ENCODE measurements at regions not wholly inside any gene's neighbourhood (a gene's known extent, or its start where the extent isn't known, plus 50 kb on each side); places are given as distances from the start of the nearest gene placed in this dataset.

DNA sequence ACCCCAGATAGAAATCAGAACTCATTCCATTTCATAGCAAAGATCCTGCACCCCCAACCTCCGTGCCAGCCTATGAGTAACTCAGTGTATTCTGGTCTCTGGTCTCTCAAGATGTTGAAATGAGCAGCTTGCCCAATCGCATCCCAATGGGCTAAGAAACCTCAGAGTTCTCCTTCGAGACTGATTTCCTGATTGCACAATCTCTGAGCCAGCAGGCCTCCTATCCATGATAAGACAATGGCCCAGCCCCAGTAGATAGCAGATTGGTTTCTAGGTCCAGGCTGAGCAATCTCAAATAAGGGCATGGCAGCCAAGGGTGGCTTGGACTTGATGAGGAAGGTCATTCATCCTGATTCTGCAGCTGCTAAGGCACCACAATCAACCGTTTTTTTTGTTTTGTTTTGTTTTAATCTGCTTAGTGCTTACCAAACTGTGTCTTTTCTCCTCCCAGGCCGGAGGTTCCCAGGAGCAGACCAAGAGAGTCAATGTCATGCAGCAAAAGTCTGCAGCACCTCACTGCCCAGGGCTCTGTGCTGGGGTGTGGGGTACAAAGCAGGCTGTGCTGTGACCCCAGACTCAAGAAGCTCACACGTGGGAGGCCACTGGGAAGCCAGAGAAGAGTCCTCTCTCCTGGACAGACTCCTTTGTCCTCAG, 125.1 kb upstream of the NXT1 start:
- no peaks in the 10 kb centered on the region for H4K20me1 ChIP-seq (replicated peaks; ENCODE audit: control insufficient read depth, insufficient read depth, low read length)
- H3K36me3 ChIP-seq (ENCODE audit: control insufficient read depth, insufficient read depth, low read length), result no peaks in the 10 kb centered on the region
- H3K4me2 ChIP-seq (ENCODE audit: insufficient read depth, low read length), result no peak overlapping the region
- CTCF ChIA-PET (ENCODE audit: low intra/inter-chr PET ratio), result no interaction called here
- peaks cover 2% of the 10 kb centered on the region; the same call in 1 of the 2 replicates for H3K9me3 ChIP-seq (replicated peaks; ENCODE audit: control insufficient read depth, insufficient read depth, low read depth, low read length)
- POLR2A ChIA-PET, result no interaction called here
- no peak overlapping the region for H3K27ac ChIP-seq (ENCODE audit: extremely low read depth, low read depth, low read length)
- H2AFZ ChIP-seq (ENCODE audit: low read depth, low read length), result no peak overlapping the region
- H3K9me1 ChIP-seq (ENCODE audit: control insufficient read depth, insufficient read depth, low read length), result no peaks in the 10 kb centered on the region
- no peak overlapping the region for H3K4me3 ChIP-seq
- DNase-seq (ENCODE audit: extremely low read depth in 1 of 4, low spot score in 3 of 4) (peak in 2 of 4 experiments; percentile 16 to 37), ATAC-seq (no peak), FAIRE-seq (peak; percentile 51)
- H3K4me1 ChIP-seq (replicated peaks in 1 of 2; ENCODE audit: control insufficient read depth in 2 of 2, insufficient read depth in 2 of 2, low read length in 2 of 2), result no peaks in the 10 kb centered on the region; a peak in 3 of 5 replicates
- no TSS peak for BruUV-seq (replicated peaks)
- in situ Hi-C loops (cut with MboI), result no loop called here
- no peak overlapping the region for H3K9ac ChIP-seq (ENCODE audit: insufficient read depth in 1 of 2, low read depth in 2 of 2, low read length in 2 of 2)
- no peaks in the 10 kb centered on the region for H3K79me2 ChIP-seq (ENCODE audit: control insufficient read depth, insufficient read depth, low read length)
- WGBS (ENCODE audit: insufficient coverage, low coverage, missing lambda C conversion rate), result 4% methylated on average over 6 of the region's 6 CpGs
- no peaks in the 10 kb centered on the region; a peak in 1 of 5 replicates for H3K27me3 ChIP-seq (ENCODE audit: control insufficient read depth in 2 of 2, insufficient read depth in 2 of 2, low read length in 2 of 2)
- intact Hi-C loops (cut with micrococcal nuclease), result no loop called here
- TF ChIP-seq HLTF (IDR thresholded peaks at IDR 0.05) (no peak), ZNF41 (CRISPR knock-in tag; conservative IDR thresholded peaks at IDR 0.05) (no peak), GATA2 (CRISPR knock-in tag; IDR thresholded peaks at IDR 0.05) (no peak), ZKSCAN1 (IDR thresholded peaks at IDR 0.05; ENCODE audit: low read depth, low read length) (no peak), DDX20 (tag; IDR thresholded peaks at IDR 0.05; ENCODE audit: low read depth) (no peak), SLC30A9 (CRISPR knock-in tag; IDR thresholded peaks at IDR 0.05) (no peak), FOXK2 (conservative IDR thresholded peaks at IDR 0.05 in 1 of 2, IDR thresholded peaks at IDR 0.05 in 1 of 2; ENCODE audit: low read depth in 2 of 2) (no peak), NCOA4 (IDR thresholded peaks at IDR 0.05; ENCODE audit: partially characterized antibody) (no peak), CBFA2T3 (IDR thresholded peaks at IDR 0.05) (peak; percentile 78), NFIC (IDR thresholded peaks at IDR 0.05) (no peak), ZNF263 (CRISPR knock-in tag; IDR thresholded peaks at IDR 0.05; ENCODE audit: borderline replicate concordance) (no peak), GABPB2 (CRISPR knock-in tag; conservative IDR thresholded peaks at IDR 0.05) (no peak), CBX5 (IDR thresholded peaks at IDR 0.05; ENCODE audit: borderline replicate concordance, low read depth) (no peak), SIRT6 (IDR thresholded peaks at IDR 0.05; ENCODE audit: low read depth, low read length) (no peak)
- TF ChIP-seq, protein P1, sequence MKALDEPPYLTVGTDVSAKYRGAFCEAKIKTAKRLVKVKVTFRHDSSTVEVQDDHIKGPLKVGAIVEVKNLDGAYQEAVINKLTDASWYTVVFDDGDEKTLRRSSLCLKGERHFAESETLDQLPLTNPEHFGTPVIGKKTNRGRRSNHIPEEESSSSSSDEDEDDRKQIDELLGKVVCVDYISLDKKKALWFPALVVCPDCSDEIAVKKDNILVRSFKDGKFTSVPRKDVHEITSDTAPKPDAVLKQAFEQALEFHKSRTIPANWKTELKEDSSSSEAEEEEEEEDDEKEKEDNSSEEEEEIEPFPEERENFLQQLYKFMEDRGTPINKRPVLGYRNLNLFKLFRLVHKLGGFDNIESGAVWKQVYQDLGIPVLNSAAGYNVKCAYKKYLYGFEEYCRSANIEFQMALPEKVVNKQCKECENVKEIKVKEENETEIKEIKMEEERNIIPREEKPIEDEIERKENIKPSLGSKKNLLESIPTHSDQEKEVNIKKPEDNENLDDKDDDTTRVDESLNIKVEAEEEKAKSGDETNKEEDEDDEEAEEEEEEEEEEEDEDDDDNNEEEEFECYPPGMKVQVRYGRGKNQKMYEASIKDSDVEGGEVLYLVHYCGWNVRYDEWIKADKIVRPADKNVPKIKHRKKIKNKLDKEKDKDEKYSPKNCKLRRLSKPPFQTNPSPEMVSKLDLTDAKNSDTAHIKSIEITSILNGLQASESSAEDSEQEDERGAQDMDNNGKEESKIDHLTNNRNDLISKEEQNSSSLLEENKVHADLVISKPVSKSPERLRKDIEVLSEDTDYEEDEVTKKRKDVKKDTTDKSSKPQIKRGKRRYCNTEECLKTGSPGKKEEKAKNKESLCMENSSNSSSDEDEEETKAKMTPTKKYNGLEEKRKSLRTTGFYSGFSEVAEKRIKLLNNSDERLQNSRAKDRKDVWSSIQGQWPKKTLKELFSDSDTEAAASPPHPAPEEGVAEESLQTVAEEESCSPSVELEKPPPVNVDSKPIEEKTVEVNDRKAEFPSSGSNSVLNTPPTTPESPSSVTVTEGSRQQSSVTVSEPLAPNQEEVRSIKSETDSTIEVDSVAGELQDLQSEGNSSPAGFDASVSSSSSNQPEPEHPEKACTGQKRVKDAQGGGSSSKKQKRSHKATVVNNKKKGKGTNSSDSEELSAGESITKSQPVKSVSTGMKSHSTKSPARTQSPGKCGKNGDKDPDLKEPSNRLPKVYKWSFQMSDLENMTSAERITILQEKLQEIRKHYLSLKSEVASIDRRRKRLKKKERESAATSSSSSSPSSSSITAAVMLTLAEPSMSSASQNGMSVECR (CRISPR knock-in tag; IDR thresholded peaks at IDR 0.05), result no peak
- TF ChIP-seq, protein P2, sequence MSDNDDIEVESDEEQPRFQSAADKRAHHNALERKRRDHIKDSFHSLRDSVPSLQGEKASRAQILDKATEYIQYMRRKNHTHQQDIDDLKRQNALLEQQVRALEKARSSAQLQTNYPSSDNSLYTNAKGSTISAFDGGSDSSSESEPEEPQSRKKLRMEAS (CRISPR knock-in tag; IDR thresholded peaks at IDR 0.05), result no peak
- TF ChIP-seq, protein P3, sequence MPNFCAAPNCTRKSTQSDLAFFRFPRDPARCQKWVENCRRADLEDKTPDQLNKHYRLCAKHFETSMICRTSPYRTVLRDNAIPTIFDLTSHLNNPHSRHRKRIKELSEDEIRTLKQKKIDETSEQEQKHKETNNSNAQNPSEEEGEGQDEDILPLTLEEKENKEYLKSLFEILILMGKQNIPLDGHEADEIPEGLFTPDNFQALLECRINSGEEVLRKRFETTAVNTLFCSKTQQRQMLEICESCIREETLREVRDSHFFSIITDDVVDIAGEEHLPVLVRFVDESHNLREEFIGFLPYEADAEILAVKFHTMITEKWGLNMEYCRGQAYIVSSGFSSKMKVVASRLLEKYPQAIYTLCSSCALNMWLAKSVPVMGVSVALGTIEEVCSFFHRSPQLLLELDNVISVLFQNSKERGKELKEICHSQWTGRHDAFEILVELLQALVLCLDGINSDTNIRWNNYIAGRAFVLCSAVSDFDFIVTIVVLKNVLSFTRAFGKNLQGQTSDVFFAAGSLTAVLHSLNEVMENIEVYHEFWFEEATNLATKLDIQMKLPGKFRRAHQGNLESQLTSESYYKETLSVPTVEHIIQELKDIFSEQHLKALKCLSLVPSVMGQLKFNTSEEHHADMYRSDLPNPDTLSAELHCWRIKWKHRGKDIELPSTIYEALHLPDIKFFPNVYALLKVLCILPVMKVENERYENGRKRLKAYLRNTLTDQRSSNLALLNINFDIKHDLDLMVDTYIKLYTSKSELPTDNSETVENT (CRISPR knock-in tag; IDR thresholded peaks at IDR 0.05), result no peak
